ENCODE measurements at regions not wholly inside any gene's neighbourhood (a gene's known extent, or its start where the extent isn't known, plus 50 kb on each side); places are given as distances from the start of the nearest gene placed in this dataset.
"Not testable (repeated sequence)": the region's sequence is repeated elsewhere in the genome, so short reads cannot be mapped to it uniquely, and the experiment has no call there.

GRCh38 chr6:50549475-50549874 is 163.9 kb upstream of the TFAP2D start:
- H3K9me3 Mint-ChIP-seq = no peaks in the 10 kb centered on the region
- no peak for DNase-seq (ENCODE audit: extremely low spot score, unreplicated experiment)
- TF ChIP-seq CTCF (conservative IDR thresholded peaks at IDR 0.05) = no peak
- H3K36me3 Mint-ChIP-seq = no peaks in the 10 kb centered on the region
- no peaks in the 10 kb centered on the region for H3K27me3 Mint-ChIP-seq
- no peak overlapping the region for H3K4me3 Mint-ChIP-seq
- H3K4me1 Mint-ChIP-seq (ENCODE audit: unreplicated experiment) = no peaks in the 10 kb centered on the region
- no peak overlapping the region for H3K27ac Mint-ChIP-seq

DNA sequence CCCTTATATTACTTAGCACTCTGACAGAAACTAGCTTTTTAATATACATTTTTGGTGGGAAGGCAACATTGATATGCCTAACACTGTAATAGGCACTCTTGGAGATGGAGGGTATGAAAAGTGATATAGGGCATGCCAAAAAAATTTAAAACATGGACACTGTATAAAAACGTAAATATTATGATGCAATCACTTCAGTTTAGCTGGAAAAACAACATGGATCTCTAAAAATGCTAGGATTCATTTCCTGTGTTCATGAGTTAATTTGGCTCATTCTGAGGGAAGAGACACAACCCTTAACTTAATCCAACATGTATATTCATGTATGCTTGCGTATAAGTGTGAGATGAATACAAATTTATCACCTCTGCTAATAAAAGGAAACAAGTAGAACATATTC is 157.3 kb upstream of the TFAP2D start:
- Mint-ChIP-seq H3K4me1 (ENCODE audit: unreplicated experiment) (no peaks in the 10 kb centered on the region), H3K9me3 (no peaks in the 10 kb centered on the region), H3K27me3 (no peaks in the 10 kb centered on the region), H3K36me3 (no peaks in the 10 kb centered on the region), H3K4me3 (no peak overlapping the region), H3K27ac (no peak overlapping the region)
- no peak for DNase-seq (ENCODE audit: extremely low spot score, unreplicated experiment)
- TF ChIP-seq CTCF (conservative IDR thresholded peaks at IDR 0.05) = no peak

DNA sequence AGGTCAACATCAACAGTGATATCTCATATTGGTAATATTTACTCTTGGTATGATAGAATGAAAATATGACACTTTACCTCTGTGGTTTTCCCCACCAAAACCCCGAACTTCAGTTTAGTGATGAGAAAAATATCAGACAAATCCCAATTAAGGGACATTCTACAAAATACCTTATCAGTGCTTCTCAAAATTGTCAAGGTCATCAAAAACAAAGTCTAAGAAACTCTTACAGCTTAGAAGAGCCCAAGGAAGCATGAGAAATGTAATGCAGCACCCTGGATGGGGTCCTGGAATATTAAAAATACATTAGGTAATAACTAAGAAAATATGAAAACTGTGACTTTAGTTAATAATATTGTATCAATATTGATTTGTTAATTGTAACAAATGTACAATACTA is 148.3 kb upstream of the TFAP2D start:
- DNase-seq (ENCODE audit: extremely low spot score, unreplicated experiment) = no peak
- TF ChIP-seq CTCF (conservative IDR thresholded peaks at IDR 0.05) = no peak
- no peak overlapping the region for H3K4me3 Mint-ChIP-seq
- no peaks in the 10 kb centered on the region for H3K36me3 Mint-ChIP-seq
- no peak overlapping the region for H3K27ac Mint-ChIP-seq
- no peaks in the 10 kb centered on the region for H3K9me3 Mint-ChIP-seq
- H3K4me1 Mint-ChIP-seq (ENCODE audit: unreplicated experiment) = no peaks in the 10 kb centered on the region
- H3K27me3 Mint-ChIP-seq = no peaks in the 10 kb centered on the region

GRCh38 chr6:50571230-50571629 is 142.1 kb upstream of the TFAP2D start:
- H3K36me3 Mint-ChIP-seq; H3K4me1 Mint-ChIP-seq (ENCODE audit: unreplicated experiment): not testable (repeated sequence)

GRCh38 chr6:50585441-50586330 is 127.6 kb upstream of the TFAP2D start:
- no peaks in the 10 kb centered on the region for H3K4me1 Mint-ChIP-seq (ENCODE audit: unreplicated experiment)
- no peaks in the 10 kb centered on the region for H3K27me3 Mint-ChIP-seq
- no peaks in the 10 kb centered on the region for H3K9me3 Mint-ChIP-seq
- no peak overlapping the region for H3K4me3 Mint-ChIP-seq
- H3K36me3 Mint-ChIP-seq = no peaks in the 10 kb centered on the region
- no peak overlapping the region for H3K27ac Mint-ChIP-seq
- no peak for TF ChIP-seq CTCF (conservative IDR thresholded peaks at IDR 0.05)
- DNase-seq (ENCODE audit: extremely low spot score, unreplicated experiment) = no peak

More at GRCh38 chr6:50571230-50571629, 142.1 kb upstream of the TFAP2D start:
- H3K9me3 Mint-ChIP-seq; H3K27ac Mint-ChIP-seq; H3K27me3 Mint-ChIP-seq; H3K4me3 Mint-ChIP-seq; DNase-seq (ENCODE audit: extremely low spot score, unreplicated experiment): not testable (repeated sequence)

DNA sequence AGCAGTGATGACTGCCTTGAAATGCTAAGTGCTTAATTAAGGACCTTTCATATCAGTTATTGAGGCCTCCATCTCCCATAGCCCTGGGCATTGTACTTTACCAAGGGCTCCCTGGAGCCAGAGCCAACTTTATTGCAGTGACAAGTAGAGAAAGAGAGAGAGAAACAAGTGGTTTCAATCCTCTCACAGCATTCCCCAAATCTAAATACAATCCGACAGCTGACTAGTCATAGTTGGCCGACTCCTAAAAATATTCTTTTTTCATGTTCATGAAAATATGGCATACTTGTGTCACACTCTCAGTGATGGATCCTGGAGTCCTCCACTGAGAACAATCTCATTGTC is 127.0 kb upstream of the TFAP2D start:
- TF ChIP-seq CTCF (conservative IDR thresholded peaks at IDR 0.05) = no peak
- H3K36me3 Mint-ChIP-seq = no peaks in the 10 kb centered on the region

More for the DNA sequence above, 127.0 kb upstream of the TFAP2D start:
- Mint-ChIP-seq H3K9me3 (no peaks in the 10 kb centered on the region), H3K27ac (no peak overlapping the region), H3K4me3 (no peak overlapping the region), H3K27me3 (peaks cover 2% of the 10 kb centered on the region), H3K4me1 (ENCODE audit: unreplicated experiment) (peaks cover 4% of the 10 kb centered on the region)
- no peak for DNase-seq (ENCODE audit: extremely low spot score, unreplicated experiment)

All from type B pancreatic cell (in vitro differentiated cells).